SK-N-SH (cell line): ENCODE measurements at regions not wholly inside any gene's neighbourhood (a gene's known extent, or its start where the extent isn't known, plus 50 kb on each side); places are given as distances from the start of the nearest gene placed in this dataset.

Source experiments
- EP300 ChIP-seq, 2 experiments: IDR thresholded peaks; 2 replicates each; pipeline versions ENCODE4 v1.4.0 to v1.6.1; 2012; ENCODE audit warnings: borderline replicate concordance in 1 of 2, low read depth in 1 of 2, low read length in 1 of 2
- REST ChIP-seq: IDR thresholded peaks from 2 replicates; pipeline ENCODE4 v1.6.1; 2012; ENCODE audit warnings: mild to moderate bottlenecking, low read depth, low read length, moderate library complexity
- TF ChIP-seq, protein P1 (sequence below): fragments of 200-600 bp; sonication (generic); IDR thresholded peaks from 2 replicates; pipeline ENCODE4 v1.6.1; 2017; ENCODE audit warnings: antibody characterized with exemption, mild to moderate bottlenecking, moderate library complexity

DNA sequence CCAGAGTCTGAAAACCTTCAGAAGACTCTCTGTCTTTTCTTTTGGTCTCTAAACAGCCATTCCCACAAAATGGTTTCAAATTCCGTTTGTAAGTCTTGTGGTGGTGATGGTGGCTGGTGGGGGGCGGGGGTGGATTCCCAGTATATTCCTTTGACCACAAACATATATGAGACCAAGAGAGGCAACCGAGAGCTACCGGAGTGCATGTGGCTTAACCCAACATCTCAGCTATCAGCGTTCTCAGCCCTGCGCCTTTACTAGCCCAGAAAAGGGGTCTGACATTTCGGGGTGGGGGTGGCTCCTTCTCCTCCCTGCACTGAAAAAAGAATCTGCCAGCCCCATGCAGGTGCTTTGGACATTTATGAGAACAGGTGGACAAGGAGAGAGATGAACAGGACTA is 621.1 kb downstream of the ACTR3B start:
- TF ChIP-seq, protein P1, sequence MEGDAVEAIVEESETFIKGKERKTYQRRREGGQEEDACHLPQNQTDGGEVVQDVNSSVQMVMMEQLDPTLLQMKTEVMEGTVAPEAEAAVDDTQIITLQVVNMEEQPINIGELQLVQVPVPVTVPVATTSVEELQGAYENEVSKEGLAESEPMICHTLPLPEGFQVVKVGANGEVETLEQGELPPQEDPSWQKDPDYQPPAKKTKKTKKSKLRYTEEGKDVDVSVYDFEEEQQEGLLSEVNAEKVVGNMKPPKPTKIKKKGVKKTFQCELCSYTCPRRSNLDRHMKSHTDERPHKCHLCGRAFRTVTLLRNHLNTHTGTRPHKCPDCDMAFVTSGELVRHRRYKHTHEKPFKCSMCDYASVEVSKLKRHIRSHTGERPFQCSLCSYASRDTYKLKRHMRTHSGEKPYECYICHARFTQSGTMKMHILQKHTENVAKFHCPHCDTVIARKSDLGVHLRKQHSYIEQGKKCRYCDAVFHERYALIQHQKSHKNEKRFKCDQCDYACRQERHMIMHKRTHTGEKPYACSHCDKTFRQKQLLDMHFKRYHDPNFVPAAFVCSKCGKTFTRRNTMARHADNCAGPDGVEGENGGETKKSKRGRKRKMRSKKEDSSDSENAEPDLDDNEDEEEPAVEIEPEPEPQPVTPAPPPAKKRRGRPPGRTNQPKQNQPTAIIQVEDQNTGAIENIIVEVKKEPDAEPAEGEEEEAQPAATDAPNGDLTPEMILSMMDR: no peak
- TF ChIP-seq EP300 (IDR thresholded peaks at IDR 0.05; ENCODE audit: borderline replicate concordance in 1 of 2, low read depth in 1 of 2, low read length in 1 of 2): no peak
- TF ChIP-seq REST: no peak
